DMS153 treated with DMSO at 0.1 percent for 48 hours (cell line): ENCODE measurements at regions not wholly inside any gene's neighbourhood (a gene's known extent, or its start where the extent isn't known, plus 50 kb on each side); places are given as distances from the start of the nearest gene placed in this dataset.

Source experiments
- DNase-seq: peaks from one replicate; lab custom pipeline; 2025; ENCODE audit not compliant: unreplicated experiment; lab: John Stamatoyannopoulos, UW

- DNase-seq, result no peak
Observed at GRCh38 chr3:72290859-72291638, 506.1 kb upstream of the PROK2 start.

- DNase-seq, result no peak
Observed at GRCh38 chr3:72289692-72290071, 504.7 kb upstream of the PROK2 start.

GRCh38 chr3:72288955-72289691 lies 504.2 kb upstream of the PROK2 start:
- DNase-seq, result no peak

GRCh38 chr3:72287956-72288355 lies 503.0 kb upstream of the PROK2 start:
- no peak for DNase-seq

GRCh38 chr3:72285502-72285901 lies 500.6 kb upstream of the PROK2 start:
- no peak for DNase-seq

GRCh38 chr3:72284471-72284870 lies 499.5 kb upstream of the PROK2 start:
- no peak for DNase-seq

- no peak for DNase-seq
Observed at GRCh38 chr3:72282918-72283317, 498.0 kb upstream of the PROK2 start.

GRCh38 chr3:72281551-72281950 lies 496.6 kb upstream of the PROK2 start:
- DNase-seq, result no peak

- no peak for DNase-seq
Observed at GRCh38 chr3:72280876-72281275, 495.9 kb upstream of the PROK2 start.

- DNase-seq, result no peak
Observed at GRCh38 chr3:72279631-72280041, 494.7 kb upstream of the PROK2 start.

- DNase-seq, result no peak
Observed at GRCh38 chr3:72279068-72279604, 494.2 kb upstream of the PROK2 start.

- no peak for DNase-seq
Observed at GRCh38 chr3:72278349-72279067, 493.6 kb upstream of the PROK2 start.

GRCh38 chr3:72277710-72278109 lies 492.8 kb upstream of the PROK2 start:
- no peak for DNase-seq

- no peak for DNase-seq
Observed at GRCh38 chr3:72276806-72277205, 491.9 kb upstream of the PROK2 start.

GRCh38 chr3:72275331-72275751 lies 490.4 kb upstream of the PROK2 start:
- DNase-seq, result no peak

- DNase-seq, result peak; percentile 5
Observed at GRCh38 chr3:72274493-72275330, 489.8 kb upstream of the PROK2 start.

GRCh38 chr3:72273615-72274014 lies 488.7 kb upstream of the PROK2 start:
- no peak for DNase-seq

GRCh38 chr3:72272356-72272755 lies 487.4 kb upstream of the PROK2 start:
- DNase-seq, result no peak

GRCh38 chr3:72271923-72272322 lies 487.0 kb upstream of the PROK2 start:
- no peak for DNase-seq

- no peak for DNase-seq
Observed at GRCh38 chr3:72271216-72271615, 486.3 kb upstream of the PROK2 start.

GRCh38 chr3:72270730-72271129 lies 485.8 kb upstream of the PROK2 start:
- no peak for DNase-seq
